Neuronal stem cell (in vitro differentiated cells): ENCODE measurements at regions not wholly inside any gene's neighbourhood (a gene's known extent, or its start where the extent isn't known, plus 50 kb on each side); places are given as distances from the start of the nearest gene placed in this dataset.
A peak's percentile ranks its signal among the peaks of the same experiment; 100 is the strongest.

ENCODE experiments used
- DNase-seq: peaks from one replicate; pipeline ENCODE4 v3.0.0-alpha.2; 2013; ENCODE audit warnings: low spot score
- H2AFZ ChIP-seq: one replicate; pipeline ENCODE4 v1.6.1; 2013; ENCODE audit warnings: mild to moderate bottlenecking, low read length, inconsistent platforms
- H2AK5ac ChIP-seq: 2 replicates; pipeline ENCODE4 v1.6.1; 2013; ENCODE audit warnings: low read depth, mild to moderate bottlenecking, inconsistent platforms, low read length, moderate library complexity, mixed read lengths
- H2BK120ac ChIP-seq: 2 replicates; pipeline ENCODE4 v1.6.1; 2013; ENCODE audit warnings: low read depth, mild to moderate bottlenecking, inconsistent platforms, low read length, moderate library complexity, mixed read lengths
- H2BK12ac ChIP-seq: one replicate; pipeline ENCODE4 v1.6.1; 2013; ENCODE audit warnings: low read length, inconsistent platforms
- H2BK15ac ChIP-seq: 2 replicates; pipeline ENCODE4 v1.6.1; 2013; ENCODE audit warnings: mild to moderate bottlenecking, low read length, inconsistent platforms, mixed read lengths
- H2BK5ac ChIP-seq: one replicate; pipeline ENCODE4 v1.6.1; 2013; ENCODE audit warnings: inconsistent platforms, mild to moderate bottlenecking, low read length, moderate library complexity
- H3K14ac ChIP-seq: one replicate; pipeline ENCODE4 v1.6.1; 2013; ENCODE audit warnings: low read length, inconsistent platforms
- H3K18ac ChIP-seq: 2 replicates; pipeline ENCODE4 v1.6.1; 2013; ENCODE audit warnings: low read length, inconsistent platforms
- H3K23ac ChIP-seq: 2 replicates; pipeline ENCODE4 v1.6.1; 2013; ENCODE audit warnings: low read depth, mild to moderate bottlenecking, mixed read lengths, low read length, inconsistent platforms; ENCODE audit not compliant: poor library complexity
- H3K27ac ChIP-seq: replicated peaks from 3 replicates; pipeline ENCODE4 v1.5.1; 2013; ENCODE audit warnings: low read length, inconsistent platforms
- H3K27me3 ChIP-seq, 3 experiments: 2 replicates each; pipeline ENCODE4 v1.6.1; 2013; ENCODE audit warnings: low read length in 3 of 3, mild to moderate bottlenecking in 2 of 3, inconsistent platforms in 1 of 3, low read depth in 1 of 3, mixed read lengths in 1 of 3, moderate library complexity in 1 of 3; ENCODE audit not compliant: control insufficient read depth in 3 of 3, insufficient read depth in 3 of 3
- H3K36me3 ChIP-seq, 2 donors: replicated peaks in 1 of 2; 2 replicates each; pipeline ENCODE4 v1.6.1; 2013; ENCODE audit warnings: low read length in 2 of 2; ENCODE audit not compliant: control insufficient read depth in 2 of 2, insufficient read depth in 2 of 2
- H3K4ac ChIP-seq: 2 replicates; pipeline ENCODE4 v1.6.1; 2013; ENCODE audit warnings: inconsistent platforms, mild to moderate bottlenecking, low read length, moderate library complexity
- H3K4me1 ChIP-seq, 2 donors: 1 replicate in 1 of 2; 2 replicates in 1 of 2; pipeline ENCODE4 v1.6.1; 2013; ENCODE audit warnings: low read length in 2 of 2, low read depth in 1 of 2; ENCODE audit not compliant: control insufficient read depth in 2 of 2, insufficient read depth in 1 of 2
- H3K4me2 ChIP-seq: one replicate; pipeline ENCODE4 v1.6.1; 2013; ENCODE audit warnings: mild to moderate bottlenecking, low read length, inconsistent platforms; ENCODE audit not compliant: insufficient read depth, poor library complexity, severe bottlenecking
- H3K4me3 ChIP-seq, 2 donors: 2 replicates each; pipeline ENCODE4 v1.5.1; 2013; ENCODE audit warnings: low read length in 2 of 2, mild to moderate bottlenecking in 2 of 2, inconsistent platforms in 1 of 2, moderate library complexity in 1 of 2
- H3K79me1 ChIP-seq: one replicate; pipeline ENCODE4 v1.6.1; 2013; ENCODE audit warnings: low read depth, mild to moderate bottlenecking, inconsistent platforms, low read length, moderate library complexity
- H3K9ac ChIP-seq: one replicate; pipeline ENCODE4 v1.6.1; 2013; ENCODE audit warnings: mild to moderate bottlenecking, low read depth, low read length, inconsistent platforms; ENCODE audit not compliant: poor library complexity
- H3K9me3 ChIP-seq, 2 donors: replicated peaks in 1 of 2; 2 replicates each; pipeline versions ENCODE3 to v1.6.1; 2013; ENCODE audit warnings: low read length in 2 of 2, mild to moderate bottlenecking in 2 of 2, inconsistent platforms in 1 of 2, low read depth in 1 of 2, mixed read lengths in 1 of 2, moderate library complexity in 1 of 2; ENCODE audit not compliant: control insufficient read depth in 2 of 2, insufficient read depth in 1 of 2
- H4K8ac ChIP-seq: one replicate; pipeline ENCODE4 v1.6.1; 2013; ENCODE audit warnings: low read depth, mild to moderate bottlenecking, inconsistent platforms, low read length, moderate library complexity
- H4K91ac ChIP-seq: one replicate; pipeline ENCODE4 v1.6.1; 2013; ENCODE audit warnings: low read length, low read depth, mild to moderate bottlenecking, inconsistent platforms; ENCODE audit not compliant: poor library complexity
- WGBS, 2 donors: extraction: QIAGEN DNeasy Blood & Tissue Kit; methylation state at CpG; one replicate each; pipeline ENCODE4 v1.1.7; 2013; ENCODE audit warnings: missing lambda C conversion rate in 2 of 2, mixed read lengths in 1 of 2; ENCODE audit not compliant: insufficient read length in 2 of 2, insufficient replicate concordance in 1 of 2; ENCODE audit errors: extremely low coverage in 2 of 2; 5-methylcytosine and 5-hydroxymethylcytosine counted together

DNA sequence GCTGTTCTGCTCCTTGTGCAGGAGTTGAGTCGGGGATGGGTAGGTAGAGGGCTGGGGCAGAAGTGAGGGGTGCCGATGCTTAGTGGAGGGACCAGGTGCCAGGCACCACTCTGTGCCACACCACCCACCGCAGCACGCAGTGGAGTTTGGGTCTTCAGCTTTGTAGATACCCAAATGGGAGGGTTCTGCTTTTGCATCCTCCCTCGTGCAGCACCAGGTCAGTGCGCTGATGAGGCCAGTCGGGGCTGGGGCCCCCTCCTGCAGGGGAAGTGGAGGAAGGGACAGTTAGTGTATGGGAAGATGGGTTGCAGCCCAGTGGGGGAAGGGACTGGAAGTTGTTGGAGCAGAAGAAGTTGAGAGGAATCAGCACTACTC, 244.0 kb downstream of the RHOU start:
- Histone ChIP-seq H3K23ac (no peak overlapping the region), H3K27me3 (peaks cover 0 to 2% (median 0%) of the 10 kb centered on the region in 3 experiments), H3K9me3 (no peaks in the 10 kb centered on the region), H3K4me1 (peaks cover 0 to 18% of the 10 kb centered on the region in 2 donors), H2BK15ac (peak overlapping the region; percentile 56), H3K9ac (peak overlapping the region; percentile 61), H2AFZ (no peak overlapping the region), H3K4ac (no peak overlapping the region), H2BK120ac (no peak overlapping the region), H3K4me2 (no peak overlapping the region), H2BK5ac (peak overlapping the region; percentile 7), H3K79me1 (no peaks in the 10 kb centered on the region), H4K8ac (no peak overlapping the region), H2AK5ac (peak overlapping the region; percentile 82), H2BK12ac (no peak overlapping the region), H3K36me3 (no peaks in the 10 kb centered on the region), H4K91ac (no peak overlapping the region), H3K14ac (no peak overlapping the region), H3K27ac (no peak overlapping the region), H3K4me3 (no peak overlapping the region), H3K18ac (peak overlapping the region; percentile 63)
- WGBS, 2 donors, result no CpG with 5 or more reads among the region's 7 CpGs
- no peak for DNase-seq

- H2BK120ac ChIP-seq, result no peak overlapping the region
- H3K27ac ChIP-seq, result no peak overlapping the region
- no peak overlapping the region for H3K9ac ChIP-seq
- H2AK5ac ChIP-seq, result no peak overlapping the region
- H2AFZ ChIP-seq, result no peak overlapping the region
- no peaks in the 10 kb centered on the region for H3K79me1 ChIP-seq
- no peak overlapping the region for H2BK12ac ChIP-seq
- no peak overlapping the region for H3K4ac ChIP-seq
- H3K23ac ChIP-seq, result no peak overlapping the region
- no peak overlapping the region for H4K91ac ChIP-seq
- H3K9me3 ChIP-seq, result no peaks in the 10 kb centered on the region
- H3K36me3 ChIP-seq, result no peaks in the 10 kb centered on the region
- H3K27me3 ChIP-seq, result no peaks in the 10 kb centered on the region
- no peak overlapping the region for H3K18ac ChIP-seq
- no peak overlapping the region for H3K4me3 ChIP-seq
- DNase-seq, result no peak
- H2BK15ac ChIP-seq, result no peak overlapping the region
- H4K8ac ChIP-seq, result no peak overlapping the region
- no peak overlapping the region for H3K14ac ChIP-seq
- H3K4me1 ChIP-seq, result peaks cover 0 to 18% of the 10 kb centered on the region in 2 donors
- no peak overlapping the region for H2BK5ac ChIP-seq
- no CpG with 5 or more reads among the region's 6 CpGs for WGBS, 2 donors
- H3K4me2 ChIP-seq, result no peak overlapping the region
Observed at GRCh38 chr1:228979774-228980173, 244.5 kb downstream of the RHOU start.

DNA sequence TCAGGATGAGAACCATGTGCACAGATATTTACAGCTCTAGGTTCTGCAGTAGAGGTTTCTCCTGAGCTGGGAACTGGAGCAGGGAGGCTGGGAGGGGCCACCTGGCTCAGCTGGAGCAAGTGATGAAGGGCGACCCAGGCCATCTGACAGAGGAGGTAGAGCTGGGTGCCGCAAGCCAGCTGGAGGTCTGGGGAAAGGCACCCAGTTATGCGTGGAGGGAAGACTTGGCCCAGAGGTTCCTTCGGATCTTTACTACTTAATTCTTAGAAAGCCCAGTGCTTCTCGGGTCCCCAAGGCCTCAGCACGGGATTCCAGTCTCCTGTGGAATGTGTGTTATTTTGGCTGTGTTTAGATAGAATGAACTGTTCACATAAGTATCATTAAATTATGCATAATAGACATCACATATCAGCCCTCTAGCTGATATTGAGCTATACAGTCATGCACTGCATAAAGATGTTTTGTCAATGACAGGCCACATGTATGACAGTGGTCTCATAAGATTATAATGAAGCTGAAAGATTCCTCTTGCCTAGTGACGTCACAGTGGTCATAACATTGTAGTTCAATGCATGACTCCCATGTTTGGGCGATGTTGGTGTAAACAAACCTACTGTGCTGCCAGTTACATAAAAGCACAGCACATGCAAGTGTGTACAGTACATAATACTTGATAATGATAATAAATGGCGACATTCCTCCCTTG, 245.1 kb downstream of the RHOU start:
- Histone ChIP-seq H2AFZ (no peak overlapping the region), H3K27ac (no peak overlapping the region), H2AK5ac (no peak overlapping the region), H3K23ac (no peak overlapping the region), H3K4me3 (no peak overlapping the region), H4K8ac (no peak overlapping the region), H3K9me3 (no peaks in the 10 kb centered on the region), H2BK5ac (no peak overlapping the region), H3K4me2 (no peak overlapping the region), H4K91ac (no peak overlapping the region), H3K4ac (no peak overlapping the region), H3K18ac (no peak overlapping the region), H2BK12ac (no peak overlapping the region), H3K14ac (no peak overlapping the region), H3K79me1 (no peaks in the 10 kb centered on the region), H3K36me3 (no peaks in the 10 kb centered on the region), H3K4me1 (peaks cover 0 to 14% of the 10 kb centered on the region in 2 donors), H3K27me3 (no peaks in the 10 kb centered on the region), H3K9ac (no peak overlapping the region), H2BK120ac (no peak overlapping the region), H2BK15ac (no peak overlapping the region)
- WGBS, 2 donors, result no CpG with 5 or more reads among the region's 9 CpGs
- no peak for DNase-seq

DNA sequence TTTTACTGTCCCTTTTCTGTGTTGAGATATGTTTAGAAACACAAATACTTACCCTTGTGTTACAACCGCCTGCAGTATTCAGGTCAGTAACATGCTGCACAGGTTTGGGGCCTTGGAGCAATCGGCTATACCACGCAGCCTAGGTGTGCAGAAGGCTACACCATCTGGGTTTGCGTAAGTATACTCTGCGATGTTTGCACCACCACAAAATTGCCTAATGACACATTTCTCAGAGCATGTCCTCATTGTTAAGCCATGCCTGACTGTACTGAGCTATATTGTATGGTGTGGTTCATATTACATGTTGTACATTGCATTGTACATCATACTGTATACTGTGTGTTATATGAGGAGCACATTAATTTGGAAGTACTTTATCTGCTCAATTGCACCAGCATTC, 247.4 kb downstream of the RHOU start:
- Histone ChIP-seq H3K4ac (no peak overlapping the region), H3K18ac (no peak overlapping the region), H2BK120ac (no peak overlapping the region), H2AFZ (no peak overlapping the region), H4K91ac (no peak overlapping the region), H3K9ac (no peak overlapping the region), H2AK5ac (no peak overlapping the region), H3K23ac (no peak overlapping the region), H4K8ac (no peak overlapping the region), H3K4me1 (peaks cover 0 to 10% of the 10 kb centered on the region in 2 donors), H3K4me3 (no peak overlapping the region), H3K4me2 (no peak overlapping the region), H2BK15ac (no peak overlapping the region), H3K79me1 (no peaks in the 10 kb centered on the region), H3K14ac (no peak overlapping the region), H3K27ac (no peak overlapping the region), H3K9me3 (no peaks in the 10 kb centered on the region), H3K27me3 (no peaks in the 10 kb centered on the region), H2BK5ac (no peak overlapping the region), H3K36me3 (no peaks in the 10 kb centered on the region), H2BK12ac (no peak overlapping the region)
- no peak for DNase-seq
- WGBS, 2 donors, result no CpG with 5 or more reads among the region's 5 CpGs
